ENCODE measurements at regions not wholly inside any gene's neighbourhood (a gene's known extent, or its start where the extent isn't known, plus 50 kb on each side); places are given as distances from the start of the nearest gene placed in this dataset.
"Not testable (repeated sequence)": the region's sequence is repeated elsewhere in the genome, so short reads cannot be mapped to it uniquely, and the experiment has no call there.

DNA sequence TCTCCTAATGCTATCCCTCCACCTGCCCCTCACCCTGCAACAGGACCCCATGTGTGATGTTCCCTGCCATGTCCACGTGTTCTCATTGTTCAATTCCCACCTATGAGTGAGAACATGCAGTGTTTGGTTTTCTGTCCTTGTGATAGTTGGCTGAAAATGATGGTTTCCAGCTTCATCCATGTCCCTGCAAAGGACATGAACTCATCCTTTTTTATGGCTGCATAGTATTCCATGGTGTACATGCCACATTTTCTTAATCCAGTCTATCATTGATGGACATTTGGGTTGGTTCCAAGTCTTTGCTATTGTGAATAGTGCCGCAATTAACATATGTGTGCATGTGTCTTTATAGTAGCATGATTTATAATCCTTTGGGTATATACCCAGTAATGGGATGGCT is 62.3 kb upstream of the EDEM3 start:
- TF ChIP-seq, protein P1, sequence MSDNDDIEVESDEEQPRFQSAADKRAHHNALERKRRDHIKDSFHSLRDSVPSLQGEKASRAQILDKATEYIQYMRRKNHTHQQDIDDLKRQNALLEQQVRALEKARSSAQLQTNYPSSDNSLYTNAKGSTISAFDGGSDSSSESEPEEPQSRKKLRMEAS (IDR thresholded peaks at IDR 0.05; ENCODE audit: low read depth, low read length): not testable (repeated sequence)
- TF ChIP-seq, protein P2, sequence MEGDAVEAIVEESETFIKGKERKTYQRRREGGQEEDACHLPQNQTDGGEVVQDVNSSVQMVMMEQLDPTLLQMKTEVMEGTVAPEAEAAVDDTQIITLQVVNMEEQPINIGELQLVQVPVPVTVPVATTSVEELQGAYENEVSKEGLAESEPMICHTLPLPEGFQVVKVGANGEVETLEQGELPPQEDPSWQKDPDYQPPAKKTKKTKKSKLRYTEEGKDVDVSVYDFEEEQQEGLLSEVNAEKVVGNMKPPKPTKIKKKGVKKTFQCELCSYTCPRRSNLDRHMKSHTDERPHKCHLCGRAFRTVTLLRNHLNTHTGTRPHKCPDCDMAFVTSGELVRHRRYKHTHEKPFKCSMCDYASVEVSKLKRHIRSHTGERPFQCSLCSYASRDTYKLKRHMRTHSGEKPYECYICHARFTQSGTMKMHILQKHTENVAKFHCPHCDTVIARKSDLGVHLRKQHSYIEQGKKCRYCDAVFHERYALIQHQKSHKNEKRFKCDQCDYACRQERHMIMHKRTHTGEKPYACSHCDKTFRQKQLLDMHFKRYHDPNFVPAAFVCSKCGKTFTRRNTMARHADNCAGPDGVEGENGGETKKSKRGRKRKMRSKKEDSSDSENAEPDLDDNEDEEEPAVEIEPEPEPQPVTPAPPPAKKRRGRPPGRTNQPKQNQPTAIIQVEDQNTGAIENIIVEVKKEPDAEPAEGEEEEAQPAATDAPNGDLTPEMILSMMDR (IDR thresholded peaks at IDR 0.05; ENCODE audit: low read depth, low read length): not testable (repeated sequence)
